Bone marrow (tissue), 2 donors: ENCODE measurements at regions not wholly inside any gene's neighbourhood (a gene's known extent, or its start where the extent isn't known, plus 50 kb on each side); places are given as distances from the start of the nearest gene placed in this dataset.

ENCODE experiments used
- DNase-seq, 2 donors: peaks; one replicate each; lab custom pipeline; 2025; lab: John Stamatoyannopoulos, UW

- DNase-seq = no peak
Observed at GRCh38 chr6:10248378-10248843, 166.5 kb downstream of the TFAP2A start.

GRCh38 chr6:10237298-10238038, 177.4 kb downstream of the TFAP2A start:
- DNase-seq = no peak

GRCh38 chr6:10235344-10235743, 179.5 kb downstream of the TFAP2A start:
- no peak for DNase-seq

- DNase-seq = no peak
Observed at GRCh38 chr6:10230531-10230930, 184.3 kb downstream of the TFAP2A start.

GRCh38 chr6:10223841-10224240, 191.0 kb downstream of the TFAP2A start:
- no peak for DNase-seq

GRCh38 chr6:10221178-10221577, 193.7 kb downstream of the TFAP2A start:
- no peak for DNase-seq

- no peak for DNase-seq
Observed at GRCh38 chr6:10219510-10219909, 195.4 kb downstream of the TFAP2A start.

GRCh38 chr6:10217111-10217510, 197.8 kb downstream of the TFAP2A start:
- DNase-seq = no peak

GRCh38 chr6:10215326-10216110, 199.4 kb downstream of the TFAP2A start:
- DNase-seq = no peak

- no peak for DNase-seq
Observed at GRCh38 chr6:10210052-10210451, 204.8 kb downstream of the TFAP2A start.

- DNase-seq = no peak
Observed at GRCh38 chr6:10205892-10206291, 209.0 kb downstream of the TFAP2A start.

GRCh38 chr6:10205120-10205519, 209.8 kb downstream of the TFAP2A start:
- no peak for DNase-seq

GRCh38 chr6:10203651-10204050, 211.2 kb downstream of the TFAP2A start:
- no peak for DNase-seq

GRCh38 chr6:10202581-10202980, 212.3 kb downstream of the TFAP2A start:
- DNase-seq = no peak

- no peak for DNase-seq
Observed at GRCh38 chr6:10201606-10202510, 213.0 kb downstream of the TFAP2A start.

GRCh38 chr6:10196090-10196489, 218.8 kb downstream of the TFAP2A start:
- DNase-seq = no peak

- no peak for DNase-seq
Observed at GRCh38 chr6:10194816-10195672, 219.8 kb downstream of the TFAP2A start.

GRCh38 chr6:10193321-10193720, 221.6 kb downstream of the TFAP2A start:
- DNase-seq = no peak

GRCh38 chr6:10190042-10190441, 224.8 kb downstream of the TFAP2A start:
- no peak for DNase-seq

GRCh38 chr6:10184371-10185227, 230.3 kb downstream of the TFAP2A start:
- no peak for DNase-seq
